Liver (tissue), 8 donors: ENCODE measurements at regions not wholly inside any gene's neighbourhood (a gene's known extent, or its start where the extent isn't known, plus 50 kb on each side); places are given as distances from the start of the nearest gene placed in this dataset.
"Not testable (repeated sequence)": the region's sequence is repeated elsewhere in the genome, so short reads cannot be mapped to it uniquely, and the experiment has no call there.

Experiments
- DNase-seq: peaks from one replicate; pipeline ENCODE4 v3.0.0-alpha.2; 2017; ENCODE audit warnings: low spot score
- H3K27ac ChIP-seq, 2 donors: one replicate each; pipeline ENCODE4 v1.7.0; 2013; ENCODE audit warnings: inconsistent platforms in 2 of 2, low read length in 2 of 2, control low read depth in 1 of 2, low read depth in 1 of 2, mild to moderate bottlenecking in 1 of 2
- H3K27me3 ChIP-seq, 4 donors: one replicate each; pipeline versions ENCODE4 v1.6.1 to v1.7.0; 2013; ENCODE audit warnings: low read length in 3 of 4, inconsistent platforms in 1 of 4, mild to moderate bottlenecking in 1 of 4, moderate library complexity in 1 of 4; ENCODE audit not compliant: control insufficient read depth in 4 of 4, insufficient read depth in 4 of 4
- H3K36me3 ChIP-seq, 4 donors: one replicate each; pipeline versions ENCODE4 v1.6.1 to v1.7.0; 2013; ENCODE audit warnings: low read length in 3 of 4, mild to moderate bottlenecking in 3 of 4, low read depth in 1 of 4, moderate library complexity in 1 of 4; ENCODE audit not compliant: control insufficient read depth in 4 of 4, insufficient read depth in 3 of 4
- H3K4me1 ChIP-seq, 4 donors: one replicate each; pipeline versions ENCODE4 v1.6.1 to v1.7.0; 2013; ENCODE audit warnings: low read length in 3 of 4, mild to moderate bottlenecking in 3 of 4, moderate library complexity in 1 of 4; ENCODE audit not compliant: control insufficient read depth in 4 of 4, insufficient read depth in 4 of 4
- H3K4me3 ChIP-seq, 3 donors: one replicate each; pipeline versions ENCODE4 v1.6.1 to v1.7.0; 2013; ENCODE audit warnings: low read length in 3 of 3, control low read depth in 1 of 3, low read depth in 1 of 3, mild to moderate bottlenecking in 1 of 3
- H3K9ac ChIP-seq, 2 donors: one replicate each; pipeline ENCODE4 v1.7.0; 2013; ENCODE audit warnings: low read length in 2 of 2, mild to moderate bottlenecking in 2 of 2, moderate library complexity in 2 of 2, control low read depth in 1 of 2, low read depth in 1 of 2
- H3K9me3 ChIP-seq, 4 donors: one replicate each; pipeline versions ENCODE4 v1.6.1 to v1.7.0; 2013; ENCODE audit warnings: low read length in 3 of 4; ENCODE audit not compliant: control insufficient read depth in 4 of 4
- CTCF ChIP-seq: fragments of 150-350 bp; IDR thresholded peaks from 2 replicates; pipeline ENCODE4 v1.5.1; 2017; ENCODE audit warnings: improper control_type of control experiment, low read depth, low read length; ENCODE audit not compliant: missing input control
- EGR1 ChIP-seq, 2 donors: IDR thresholded peaks; 2 replicates each; pipeline ENCODE4 v1.6.1; 2016 to 2018; ENCODE audit warnings: antibody characterized with exemption in 2 of 2, low read depth in 2 of 2
- FOXA1 ChIP-seq: IDR thresholded peaks from 2 replicates; pipeline ENCODE4 v1.6.1; 2016; ENCODE audit warnings: antibody characterized with exemption
- FOXA2 ChIP-seq: IDR thresholded peaks from 2 replicates; pipeline ENCODE4 v1.6.1; 2016; ENCODE audit warnings: antibody characterized with exemption
- GABPA ChIP-seq, 2 donors: IDR thresholded peaks in 1 of 2; conservative IDR thresholded peaks in 1 of 2; 2 replicates each; pipeline ENCODE4 v1.6.1; 2016; ENCODE audit warnings: antibody characterized with exemption in 2 of 2, mild to moderate bottlenecking in 1 of 2, moderate library complexity in 1 of 2
- HNF4A ChIP-seq, 2 donors: conservative IDR thresholded peaks; 2 replicates each; pipeline ENCODE4 v1.6.1; 2016; ENCODE audit warnings: antibody characterized with exemption in 2 of 2, mild to moderate bottlenecking in 2 of 2
- HNF4G ChIP-seq: IDR thresholded peaks from 2 replicates; pipeline ENCODE4 v1.6.1; 2016; ENCODE audit warnings: antibody characterized with exemption
- JUND ChIP-seq, 2 donors: IDR thresholded peaks; 2 replicates each; pipeline ENCODE4 v1.6.1; 2016; ENCODE audit warnings: antibody characterized with exemption in 2 of 2
- MAX ChIP-seq: IDR thresholded peaks from 2 replicates; pipeline ENCODE4 v1.6.1; 2016; ENCODE audit warnings: antibody characterized with exemption
- NR2F2 ChIP-seq: IDR thresholded peaks from 2 replicates; pipeline ENCODE4 v1.6.1; 2016; ENCODE audit warnings: antibody characterized with exemption
- RAD21 ChIP-seq, 2 donors: IDR thresholded peaks; 2 replicates each; pipeline ENCODE4 v1.6.1; 2016; ENCODE audit warnings: antibody characterized with exemption in 2 of 2, mild to moderate bottlenecking in 2 of 2
- SP1 ChIP-seq: IDR thresholded peaks from 2 replicates; pipeline ENCODE4 v1.6.1; 2018; ENCODE audit warnings: antibody characterized with exemption, mild to moderate bottlenecking
- TAF1 ChIP-seq: conservative IDR thresholded peaks from 2 replicates; pipeline ENCODE4 v1.6.1; 2016; ENCODE audit warnings: antibody characterized with exemption, mild to moderate bottlenecking
- YY1 ChIP-seq: IDR thresholded peaks from 2 replicates; pipeline ENCODE4 v1.6.1; 2016; ENCODE audit warnings: antibody characterized with exemption, mild to moderate bottlenecking
- ZBTB33 ChIP-seq: IDR thresholded peaks from 2 replicates; pipeline ENCODE4 v1.6.1; 2016; ENCODE audit warnings: antibody characterized with exemption
- WGBS: extraction: QIAGEN DNeasy Blood & Tissue Kit; methylation state at CpG from one replicate; pipeline ENCODE4 v1.1.7; 2013; 5-methylcytosine and 5-hydroxymethylcytosine counted together
- TF ChIP-seq, protein P1 (sequence below): IDR thresholded peaks from 2 replicates; pipeline ENCODE4 v1.6.1; 2016; ENCODE audit warnings: antibody characterized with exemption
- TF ChIP-seq, protein P2 (sequence below): IDR thresholded peaks from 2 replicates; pipeline ENCODE4 v1.6.1; 2016; ENCODE audit warnings: antibody characterized with exemption, mild to moderate bottlenecking
- donor health status: healthy.
- donor health status: healthy.
- donor health status: healthy.
- donor health status: healthy.
- donor health status: healthy.

DNA sequence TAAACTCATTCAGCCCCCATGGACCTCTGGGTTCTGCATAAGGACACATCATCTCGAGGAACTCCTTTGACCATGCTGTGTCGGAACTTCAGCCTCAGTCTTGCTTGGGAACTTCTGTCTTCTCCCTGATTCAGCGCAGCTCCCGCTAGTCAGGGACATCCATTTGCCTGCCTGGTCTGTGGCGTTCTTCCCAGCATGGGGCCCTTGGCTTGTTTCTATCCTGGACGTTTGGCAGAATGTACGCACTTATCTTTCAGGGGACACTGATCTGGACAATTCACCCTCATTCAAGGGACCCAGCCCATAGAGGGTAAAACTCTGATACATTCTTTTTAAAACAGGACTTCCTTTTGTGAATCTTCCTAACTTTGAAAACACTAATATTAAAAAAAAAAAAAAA is 75.8 kb upstream of the WIPF1 start:
- DNase-seq = no peak
- Histone ChIP-seq H3K27ac (no peak overlapping the region), H3K9ac (no peak overlapping the region), H3K4me3 (no peak overlapping the region), H3K27me3 (peaks cover 0 to 5% (median 0%) of the 10 kb centered on the region in 4 donors), H3K36me3 (no peaks in the 10 kb centered on the region), H3K9me3 (peaks cover 0 to 8% (median under 1%) of the 10 kb centered on the region in 4 donors), H3K4me1 (no peaks in the 10 kb centered on the region)
- TF ChIP-seq CTCF = no peak
- no peak for TF ChIP-seq RAD21 (IDR thresholded peaks at IDR 0.05)
- no peak for TF ChIP-seq JUND (IDR thresholded peaks at IDR 0.05)
- no peak for TF ChIP-seq MAX
- TF ChIP-seq ZBTB33 = no peak
- no peak for TF ChIP-seq EGR1 (IDR thresholded peaks at IDR 0.05; ENCODE audit: low read depth in 2 of 2)
- TF ChIP-seq, protein P1, sequence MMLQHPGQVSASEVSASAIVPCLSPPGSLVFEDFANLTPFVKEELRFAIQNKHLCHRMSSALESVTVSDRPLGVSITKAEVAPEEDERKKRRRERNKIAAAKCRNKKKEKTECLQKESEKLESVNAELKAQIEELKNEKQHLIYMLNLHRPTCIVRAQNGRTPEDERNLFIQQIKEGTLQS = no peak
- TF ChIP-seq TAF1 = no peak
- TF ChIP-seq FOXA2 = no peak
- no peak for TF ChIP-seq FOXA1
- no peak for TF ChIP-seq NR2F2
- TF ChIP-seq HNF4A (conservative IDR thresholded peaks at IDR 0.05) = no peak
- TF ChIP-seq, protein P2, sequence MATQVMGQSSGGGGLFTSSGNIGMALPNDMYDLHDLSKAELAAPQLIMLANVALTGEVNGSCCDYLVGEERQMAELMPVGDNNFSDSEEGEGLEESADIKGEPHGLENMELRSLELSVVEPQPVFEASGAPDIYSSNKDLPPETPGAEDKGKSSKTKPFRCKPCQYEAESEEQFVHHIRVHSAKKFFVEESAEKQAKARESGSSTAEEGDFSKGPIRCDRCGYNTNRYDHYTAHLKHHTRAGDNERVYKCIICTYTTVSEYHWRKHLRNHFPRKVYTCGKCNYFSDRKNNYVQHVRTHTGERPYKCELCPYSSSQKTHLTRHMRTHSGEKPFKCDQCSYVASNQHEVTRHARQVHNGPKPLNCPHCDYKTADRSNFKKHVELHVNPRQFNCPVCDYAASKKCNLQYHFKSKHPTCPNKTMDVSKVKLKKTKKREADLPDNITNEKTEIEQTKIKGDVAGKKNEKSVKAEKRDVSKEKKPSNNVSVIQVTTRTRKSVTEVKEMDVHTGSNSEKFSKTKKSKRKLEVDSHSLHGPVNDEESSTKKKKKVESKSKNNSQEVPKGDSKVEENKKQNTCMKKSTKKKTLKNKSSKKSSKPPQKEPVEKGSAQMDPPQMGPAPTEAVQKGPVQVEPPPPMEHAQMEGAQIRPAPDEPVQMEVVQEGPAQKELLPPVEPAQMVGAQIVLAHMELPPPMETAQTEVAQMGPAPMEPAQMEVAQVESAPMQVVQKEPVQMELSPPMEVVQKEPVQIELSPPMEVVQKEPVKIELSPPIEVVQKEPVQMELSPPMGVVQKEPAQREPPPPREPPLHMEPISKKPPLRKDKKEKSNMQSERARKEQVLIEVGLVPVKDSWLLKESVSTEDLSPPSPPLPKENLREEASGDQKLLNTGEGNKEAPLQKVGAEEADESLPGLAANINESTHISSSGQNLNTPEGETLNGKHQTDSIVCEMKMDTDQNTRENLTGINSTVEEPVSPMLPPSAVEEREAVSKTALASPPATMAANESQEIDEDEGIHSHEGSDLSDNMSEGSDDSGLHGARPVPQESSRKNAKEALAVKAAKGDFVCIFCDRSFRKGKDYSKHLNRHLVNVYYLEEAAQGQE = no peak
- TF ChIP-seq SP1 = no peak
- TF ChIP-seq YY1 = no peak
- no peak for TF ChIP-seq HNF4G
- no peak for TF ChIP-seq GABPA (IDR thresholded peaks at IDR 0.05 in 1 of 2, conservative IDR thresholded peaks at IDR 0.05 in 1 of 2)
- whole genome bisulfite sequencing = 88% methylated on average over 7 of the region's 7 CpGs

DNA sequence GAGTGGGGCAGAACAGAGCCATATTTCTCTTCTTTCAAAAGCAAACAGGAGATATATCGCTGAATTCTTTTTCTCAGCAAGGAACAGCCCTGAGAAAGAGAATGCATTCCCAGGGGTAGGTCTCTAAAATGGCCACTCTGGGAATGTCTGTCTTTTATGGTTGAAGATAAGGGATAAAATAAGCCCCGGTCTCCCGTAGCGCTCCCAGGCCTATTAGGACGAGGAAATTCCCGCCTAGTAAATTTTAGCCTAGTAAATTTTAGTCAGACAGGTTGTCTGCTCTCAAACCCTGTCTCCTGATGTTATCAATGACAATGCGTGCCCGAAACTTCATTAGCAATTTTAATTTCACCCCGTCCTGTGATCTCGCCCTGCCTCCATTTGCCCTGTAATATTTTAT is 73.9 kb upstream of the WIPF1 start:
- 96% methylated on average over 10 of the region's 10 CpGs for WGBS

More for the DNA sequence above, 73.9 kb upstream of the WIPF1 start:
- H3K27me3 ChIP-seq, H3K36me3 ChIP-seq, H3K4me3 ChIP-seq, H3K9me3 ChIP-seq, DNase-seq, H3K27ac ChIP-seq, H3K4me1 ChIP-seq, H3K9ac ChIP-seq: not testable (repeated sequence)
